Astrocyte of the cerebellum (primary cell): ENCODE measurements at regions not wholly inside any gene's neighbourhood (a gene's known extent, or its start where the extent isn't known, plus 50 kb on each side); places are given as distances from the start of the nearest gene placed in this dataset.

Experiments used
- DNase-seq: peaks from one replicate; pipeline ENCODE4 v3.0.0-alpha.2; 2011; ENCODE audit warnings: low read depth
- H3K4me3 ChIP-seq: 2 replicates; pipeline ENCODE4 v1.5.1; 2011; ENCODE audit warnings: mild to moderate bottlenecking, low read depth, low read length, moderate library complexity
- CTCF ChIP-seq: IDR thresholded peaks from 2 replicates; pipeline ENCODE4 v1.5.1; 2012; ENCODE audit warnings: low read length, low read depth, moderate library complexity, mild to moderate bottlenecking; ENCODE audit errors: missing control alignments
- in situ Hi-C: cut with HindIII; loops from 2 replicates; pipeline ENCODE4 v1.10.0; 2017; ENCODE audit warnings: low sequenced_read_pairs

- in situ Hi-C loops, result no loop called here
- H3K4me3 ChIP-seq, result no peak overlapping the region
- no peak for TF ChIP-seq CTCF
- no peak for DNase-seq
Observed at GRCh38 chr4:38516190-38516589, 147.8 kb upstream of the KLF3 start.

- DNase-seq, result no peak
- in situ Hi-C loops, result loop anchor here (10.0 kb wide), 1 partner anchor 65 kb away; no protein-coding TSS in a partner anchor
- no peak for TF ChIP-seq CTCF
- no peak overlapping the region for H3K4me3 ChIP-seq
Observed at GRCh38 chr4:38519666-38520065, 144.3 kb upstream of the KLF3 start.

- H3K4me3 ChIP-seq, result no peak overlapping the region
- no peak for DNase-seq
- in situ Hi-C loops, result loop anchor here (10.0 kb wide), 1 partner anchor 62 kb away; no protein-coding TSS in a partner anchor
- TF ChIP-seq CTCF, result no peak
Observed at GRCh38 chr4:38523054-38523453, 140.9 kb upstream of the KLF3 start.

- H3K4me3 ChIP-seq, result no peak overlapping the region
- no peak for DNase-seq
- in situ Hi-C loops, result loop anchor here (10.0 kb wide), 1 partner anchor 61 kb away; no protein-coding TSS in a partner anchor
- no peak for TF ChIP-seq CTCF
Observed at GRCh38 chr4:38523524-38524448, 140.2 kb upstream of the KLF3 start.

- in situ Hi-C loops, result loop anchor here (10.0 kb wide), 1 partner anchor 58 kb away; no protein-coding TSS in a partner anchor
- H3K4me3 ChIP-seq, result no peak overlapping the region
- no peak for DNase-seq
- no peak for TF ChIP-seq CTCF
Observed at GRCh38 chr4:38526412-38526811, 137.6 kb upstream of the KLF3 start.

GRCh38 chr4:38529189-38530115 lies 134.5 kb upstream of the KLF3 start:
- in situ Hi-C loops, result loop anchor here (10.0 kb wide), 1 partner anchor 55 kb away; no protein-coding TSS in a partner anchor
- DNase-seq, result no peak
- no peak overlapping the region for H3K4me3 ChIP-seq

More at GRCh38 chr4:38529189-38530115, 134.5 kb upstream of the KLF3 start:
- no peak for TF ChIP-seq CTCF
